RPMI8226 (cell line): ENCODE measurements at regions not wholly inside any gene's neighbourhood (a gene's known extent, or its start where the extent isn't known, plus 50 kb on each side); places are given as distances from the start of the nearest gene placed in this dataset.
"Not testable (repeated sequence)": the region's sequence is repeated elsewhere in the genome, so short reads cannot be mapped to it uniquely, and the experiment has no call there.

Experiments used
- DNase-seq: peaks from one replicate; pipeline ENCODE4 v3.0.0-alpha.2; 2015

DNA sequence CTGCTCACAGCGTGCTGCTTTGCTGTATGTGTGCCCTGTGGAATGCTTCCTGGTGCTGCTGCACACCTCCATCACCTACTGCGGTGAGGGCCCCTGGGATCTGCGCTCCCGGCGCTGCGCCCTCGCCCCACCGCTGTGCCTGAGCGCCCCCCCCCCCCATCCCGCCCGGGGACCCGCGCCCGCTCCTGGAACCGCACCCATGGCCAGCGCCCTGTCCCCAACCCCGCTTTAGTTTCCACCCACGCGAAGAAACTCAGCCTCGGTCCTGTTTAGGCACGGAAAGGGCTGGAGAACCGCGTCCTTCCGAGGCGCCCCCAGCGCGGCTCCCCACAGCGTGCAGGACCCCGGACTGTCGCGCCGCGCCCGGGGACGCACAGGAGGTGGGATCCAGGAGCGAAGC lies 265.5 kb downstream of the POTEB3 start:
- not testable (repeated sequence) for DNase-seq

DNA sequence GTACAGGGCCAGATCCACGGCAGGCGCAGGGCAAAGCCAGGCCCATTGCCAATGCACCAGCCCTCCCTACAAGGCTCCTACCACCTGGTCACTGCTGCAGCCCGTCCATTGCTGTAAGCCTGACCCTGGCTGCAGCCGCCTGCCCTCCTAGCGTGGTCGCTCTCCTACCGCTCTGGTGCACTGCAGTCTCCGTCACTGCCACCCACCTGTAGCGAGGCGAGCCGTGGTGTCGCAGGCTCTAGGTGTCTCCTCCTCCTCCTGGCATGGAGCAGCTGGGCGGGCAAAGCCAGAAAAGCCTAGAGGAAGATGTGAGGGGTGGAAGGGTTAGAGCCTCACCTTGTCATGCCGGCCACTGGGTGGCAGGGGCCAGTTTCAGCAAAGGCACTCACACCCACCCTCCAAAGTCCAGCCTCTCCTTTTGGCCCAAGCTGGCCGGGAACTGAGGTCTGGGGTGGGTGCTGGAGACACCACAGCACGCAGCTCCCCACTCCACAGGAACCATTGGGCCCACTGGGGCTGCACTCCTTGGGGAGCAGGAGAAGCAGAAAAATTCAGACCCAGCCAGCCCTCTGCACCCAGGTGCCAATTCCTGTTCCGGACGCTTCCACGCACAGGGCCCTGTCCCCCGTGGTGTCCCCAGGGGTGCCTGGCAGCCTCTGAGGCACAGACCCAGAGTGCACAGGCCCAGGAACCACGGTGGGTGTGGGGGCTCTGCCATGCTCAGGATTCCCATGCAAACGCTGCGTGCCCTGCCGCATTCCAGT lies 285.3 kb upstream of the POTEB2 start:
- DNase-seq, result peak; percentile 1

DNA sequence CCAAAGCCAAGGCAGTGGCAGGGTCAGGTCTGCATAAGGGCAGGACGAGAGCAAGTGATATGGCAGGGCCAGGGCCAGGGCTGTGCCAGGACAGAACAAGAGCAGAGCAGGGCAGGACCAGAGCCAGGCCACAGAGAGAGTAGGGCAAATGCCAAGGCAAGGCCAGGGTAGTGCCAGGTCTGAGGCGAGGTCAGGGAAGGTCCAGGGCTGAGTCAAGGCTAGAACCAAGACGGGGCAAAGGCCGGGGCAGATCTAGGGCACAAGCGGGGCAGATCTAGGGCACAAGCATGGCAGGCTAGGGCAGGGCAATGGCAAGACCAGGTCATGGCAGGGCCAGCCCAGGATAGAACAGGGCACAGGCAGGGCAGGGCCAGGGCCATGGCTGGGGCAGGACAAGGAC lies 282.0 kb upstream of the POTEB2 start:
- DNase-seq, result not testable (repeated sequence)

DNA sequence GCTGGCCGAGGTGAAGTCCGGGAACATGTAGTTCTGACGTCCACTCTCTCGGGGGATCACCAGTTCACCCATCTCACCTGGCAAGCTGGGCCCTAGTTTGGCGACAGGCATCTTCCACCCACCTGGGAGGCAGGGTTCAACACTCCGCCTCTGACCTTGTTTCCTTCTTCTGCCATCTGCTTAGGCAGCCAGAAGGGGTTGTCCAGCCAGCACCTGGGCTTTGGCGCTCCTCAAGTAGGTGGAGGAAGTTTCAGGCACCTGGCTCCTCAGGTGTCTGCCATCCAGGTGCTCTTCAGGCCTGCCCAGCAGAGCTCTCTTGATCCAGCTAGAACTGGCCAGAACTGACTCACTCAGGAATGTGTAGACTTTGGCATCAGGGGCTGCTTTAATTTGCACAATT lies 267.8 kb upstream of the POTEB2 start:
- peak; percentile 80 for DNase-seq

DNA sequence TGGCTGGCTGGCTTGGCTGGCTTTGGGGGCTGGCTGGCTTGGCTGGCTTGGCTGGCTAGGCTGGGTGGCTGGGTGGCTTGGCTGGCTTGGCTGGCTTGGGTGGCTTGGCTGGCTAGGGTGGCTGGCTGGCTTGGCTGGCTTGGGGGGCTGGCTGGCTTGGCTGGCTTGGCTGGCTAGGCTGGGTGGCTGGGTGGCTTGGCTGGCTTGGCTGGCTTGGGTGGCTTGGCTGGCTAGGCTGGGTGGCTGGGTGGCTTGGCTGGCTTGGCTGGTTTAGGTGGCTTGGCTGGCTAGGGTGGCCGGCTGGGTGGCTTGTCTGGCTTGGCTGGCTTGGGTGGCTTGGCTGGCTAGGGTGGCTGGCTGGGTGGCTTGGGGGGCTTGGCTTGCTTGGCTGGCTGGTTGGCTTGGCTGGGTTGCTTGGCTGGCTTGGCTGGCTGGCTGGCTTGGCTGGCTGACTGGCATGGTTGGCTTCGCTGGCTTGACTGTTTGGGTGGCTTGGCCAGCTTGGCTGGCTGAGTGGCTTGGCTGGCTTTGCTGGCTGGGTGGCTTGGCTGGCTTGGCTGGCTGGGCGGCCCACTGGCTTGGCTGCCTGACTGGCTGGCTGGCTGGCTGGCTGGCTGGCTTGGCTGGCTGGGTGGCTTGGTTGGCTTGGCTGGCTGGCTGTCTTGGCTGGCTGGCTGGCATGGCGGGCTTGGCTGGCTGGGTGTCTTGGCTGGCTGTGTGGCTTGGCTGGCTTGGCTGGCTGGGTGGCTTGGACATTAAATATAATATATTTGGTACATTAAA lies 246.3 kb upstream of the POTEB2 start:
- DNase-seq, result not testable (repeated sequence)

DNA sequence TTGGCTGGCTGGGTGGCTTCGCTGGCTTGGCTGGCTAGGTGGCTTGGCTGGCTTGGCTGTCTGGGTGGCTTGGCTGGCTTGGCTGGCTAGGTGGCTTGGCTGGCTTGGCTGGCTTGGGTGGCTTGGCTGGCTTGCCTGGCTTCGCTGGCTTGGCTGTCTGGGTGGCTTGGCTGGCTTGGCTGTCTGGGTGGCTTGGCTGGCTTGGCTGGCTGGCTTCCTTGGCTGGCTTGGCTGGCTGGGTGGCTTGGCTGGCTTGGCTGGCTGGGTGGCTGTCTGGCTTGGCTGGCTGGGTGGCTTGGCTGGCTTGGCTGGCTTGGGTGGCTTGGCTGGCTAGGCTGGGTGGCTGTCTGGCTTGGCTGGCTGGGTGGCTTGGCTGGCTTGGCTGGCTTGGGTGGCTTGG lies 245.7 kb upstream of the POTEB2 start:
- DNase-seq, result peak; percentile 2

DNA sequence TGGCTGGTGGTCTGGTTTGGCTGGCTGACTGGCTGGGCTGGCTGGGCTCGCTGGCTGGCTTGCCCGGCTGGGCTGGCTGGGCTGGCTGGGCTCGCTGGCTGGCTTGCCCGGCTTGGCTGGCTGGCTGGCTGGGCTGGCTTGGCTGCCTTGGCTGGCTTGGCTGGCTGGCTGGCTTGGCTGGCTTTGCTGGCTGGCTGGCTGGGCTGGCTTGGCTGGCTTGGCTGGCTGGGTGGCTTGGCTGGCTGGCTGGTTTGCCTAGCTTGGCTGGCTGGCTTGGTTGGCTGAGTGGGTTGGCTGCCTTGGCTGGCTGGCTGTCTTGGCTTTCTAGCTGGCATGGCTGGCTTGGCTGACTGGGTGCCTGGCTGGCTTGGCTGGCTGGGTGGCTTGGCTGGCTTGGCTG lies 245.1 kb upstream of the POTEB2 start:
- DNase-seq, result not testable (repeated sequence)

DNA sequence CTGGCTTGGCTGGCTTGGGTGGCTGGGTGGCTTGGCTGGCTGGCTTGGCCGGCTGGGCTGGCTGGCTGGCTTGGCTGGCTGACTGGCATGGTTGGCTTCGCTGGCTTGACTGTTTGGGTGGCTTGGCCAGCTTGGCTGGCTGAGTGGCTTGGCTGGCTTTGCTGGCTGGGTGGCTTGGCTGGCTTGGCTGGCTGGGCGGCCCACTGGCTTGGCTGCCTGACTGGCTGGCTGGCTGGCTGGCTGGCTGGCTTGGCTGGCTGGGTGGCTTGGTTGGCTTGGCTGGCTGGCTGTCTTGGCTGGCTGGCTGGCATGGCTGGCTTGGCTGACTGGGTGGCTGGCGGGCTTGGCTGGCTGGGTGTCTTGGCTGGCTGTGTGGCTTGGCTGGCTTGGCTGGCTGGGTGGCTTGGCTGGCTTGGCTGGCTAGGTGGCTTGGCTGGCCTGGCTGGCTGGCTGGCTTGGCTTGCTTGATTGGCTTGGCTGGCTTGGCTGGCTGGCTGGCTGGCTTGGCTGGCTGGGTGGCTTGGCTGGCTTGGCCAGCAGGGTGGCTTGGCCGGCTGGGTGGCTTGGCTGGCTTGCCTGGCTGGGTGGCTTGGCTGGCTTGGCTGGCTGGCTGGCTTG lies 244.2 kb upstream of the POTEB2 start:
- not testable (repeated sequence) for DNase-seq

DNA sequence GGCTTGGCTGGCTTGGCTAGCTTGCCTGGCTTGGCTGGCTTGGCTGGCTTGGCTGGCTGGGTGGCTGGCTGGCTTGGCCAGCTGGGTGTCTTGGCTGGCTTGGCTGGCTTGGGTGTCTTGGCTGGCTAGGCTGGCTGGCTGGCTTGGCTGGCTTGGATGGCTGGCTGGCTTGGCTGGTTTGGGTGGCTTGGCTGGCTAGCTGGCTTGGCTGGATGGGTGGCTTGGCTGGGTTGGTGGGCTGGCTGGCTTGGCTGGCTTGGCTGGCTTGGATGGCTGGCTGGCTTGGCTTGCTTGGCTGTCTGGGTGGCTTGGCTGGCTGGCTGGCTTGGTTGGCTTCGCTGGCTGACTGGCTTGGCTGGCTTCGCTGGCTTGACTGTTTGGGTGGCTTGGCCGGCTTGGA lies 242.3 kb upstream of the POTEB2 start:
- not testable (repeated sequence) for DNase-seq

DNA sequence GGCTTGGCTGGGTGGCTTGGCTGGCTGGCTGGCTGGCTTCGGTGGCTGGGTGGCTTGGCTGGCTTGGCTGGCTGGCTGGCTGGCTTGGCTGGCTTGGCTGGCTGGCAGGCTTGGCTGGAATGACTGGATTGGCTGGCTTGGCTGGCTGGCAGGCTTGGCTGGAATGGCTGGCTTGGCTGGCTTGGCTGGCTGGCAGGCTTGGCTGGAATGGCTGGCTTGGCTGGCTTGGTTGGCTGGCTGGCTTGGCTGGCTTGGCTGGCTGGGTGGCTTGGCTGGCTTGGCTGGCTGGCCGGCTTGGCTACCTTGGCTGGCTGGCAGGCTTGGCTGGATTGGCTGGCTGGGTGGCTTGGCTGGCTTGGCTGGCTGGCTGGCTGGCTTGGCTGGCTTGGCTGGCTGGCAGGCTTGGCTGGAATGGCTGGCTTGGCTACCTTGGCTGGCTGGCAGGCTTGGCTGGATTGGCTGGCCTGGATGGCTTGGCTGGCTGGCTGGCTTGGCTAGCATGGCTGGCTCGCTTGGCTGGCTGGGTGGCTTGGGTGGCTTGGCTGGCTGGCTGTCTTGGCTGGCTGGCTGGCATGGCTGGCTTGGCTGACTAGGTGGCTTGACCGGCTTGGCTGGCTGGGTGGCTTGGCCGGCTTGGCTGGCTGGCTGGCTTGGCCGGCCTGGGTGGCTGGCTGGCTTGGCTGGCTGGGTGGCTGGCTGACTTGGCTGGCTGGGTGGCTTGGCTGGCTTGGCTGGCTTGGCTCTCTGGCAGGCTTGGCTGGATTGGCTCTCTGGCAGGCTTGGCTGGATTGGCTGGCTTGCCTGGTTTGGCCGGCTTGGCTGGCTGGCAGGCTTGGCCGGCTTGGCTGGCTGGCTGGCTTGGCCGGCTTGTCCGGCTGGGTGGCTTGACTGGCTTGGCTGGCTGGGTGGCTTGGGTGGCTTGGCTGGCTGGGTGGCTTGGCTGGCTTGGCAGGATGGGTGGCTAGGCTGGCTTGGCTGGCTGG lies 241.6 kb upstream of the POTEB2 start:
- not testable (repeated sequence) for DNase-seq

DNA sequence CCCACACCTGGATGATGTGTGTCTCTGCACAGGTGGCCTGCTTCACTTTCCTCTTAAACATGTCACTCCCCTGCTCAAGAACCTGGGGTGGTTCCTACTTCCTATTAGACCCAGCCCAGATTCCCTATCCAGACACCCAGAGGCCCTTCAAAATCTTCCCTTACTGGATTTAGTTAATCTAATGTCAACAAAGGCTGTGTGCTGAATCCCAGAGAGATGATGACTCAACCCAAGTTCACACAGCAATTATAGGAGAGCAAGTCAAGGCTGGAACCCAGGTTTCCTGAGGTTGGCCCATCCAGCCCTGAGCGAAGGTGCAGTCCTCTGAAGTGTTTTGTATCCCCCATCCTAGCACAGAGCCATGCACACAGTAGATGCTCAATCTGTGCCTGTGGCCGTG lies 230.5 kb upstream of the POTEB2 start:
- not testable (repeated sequence) for DNase-seq

DNA sequence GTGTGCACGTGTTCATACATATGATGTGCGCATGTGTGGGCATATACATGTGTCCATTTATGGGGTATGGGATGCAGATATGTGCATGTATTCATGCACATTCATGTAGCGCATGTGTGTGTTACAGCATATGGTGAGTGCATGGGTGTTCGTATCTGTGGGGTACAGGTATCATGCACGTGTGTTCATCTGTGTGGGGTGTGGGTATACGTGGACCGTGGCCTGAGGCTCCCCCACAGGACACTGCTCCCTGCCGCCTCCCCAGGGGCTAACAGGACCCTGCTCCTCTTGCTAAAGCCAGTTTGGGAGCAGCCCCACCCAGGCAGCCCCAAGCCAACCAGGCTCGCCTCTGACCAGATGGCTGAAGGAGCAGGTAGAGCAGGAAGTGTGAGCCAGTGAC lies 213.4 kb upstream of the POTEB2 start:
- not testable (repeated sequence) for DNase-seq

DNA sequence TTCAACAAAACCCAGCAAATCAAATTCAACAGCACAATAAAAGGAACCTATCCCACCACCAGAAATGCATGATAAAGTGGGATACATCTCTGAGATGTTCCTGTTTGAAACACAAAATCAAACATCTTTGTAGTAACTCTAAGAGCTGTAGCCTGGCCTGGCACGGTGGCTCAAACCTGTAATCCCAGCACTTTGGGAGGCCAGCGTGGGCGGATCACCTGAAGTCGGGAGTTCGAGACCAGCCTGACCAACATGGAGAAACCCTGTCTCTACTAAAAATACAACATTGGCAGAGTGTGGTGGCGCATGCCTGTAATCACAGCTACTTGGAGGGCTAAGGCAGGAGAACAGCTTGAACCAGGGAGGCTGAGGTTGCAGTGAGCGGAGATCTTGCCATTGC lies 202.8 kb upstream of the POTEB2 start:
- not testable (repeated sequence) for DNase-seq

DNA sequence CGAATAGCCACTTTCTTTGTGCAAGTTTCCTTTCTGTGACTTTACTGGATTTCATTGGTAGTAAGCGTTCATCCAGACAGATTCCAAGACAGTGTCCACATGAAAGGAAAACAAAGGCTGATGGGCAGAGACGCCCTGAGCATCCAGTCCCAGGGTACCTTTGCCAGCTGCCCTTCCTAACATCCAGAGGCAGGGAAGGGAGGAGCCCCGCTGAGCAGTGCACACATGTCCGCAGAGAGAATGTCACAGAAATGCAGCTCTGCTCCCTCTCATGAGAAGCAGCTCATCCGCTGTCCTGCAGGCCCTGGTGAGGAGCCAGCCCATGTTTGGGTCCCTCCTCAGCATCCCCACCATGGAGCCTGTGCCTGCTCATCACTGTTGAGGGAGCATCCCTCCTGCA lies 197.4 kb upstream of the POTEB2 start:
- not testable (repeated sequence) for DNase-seq

DNA sequence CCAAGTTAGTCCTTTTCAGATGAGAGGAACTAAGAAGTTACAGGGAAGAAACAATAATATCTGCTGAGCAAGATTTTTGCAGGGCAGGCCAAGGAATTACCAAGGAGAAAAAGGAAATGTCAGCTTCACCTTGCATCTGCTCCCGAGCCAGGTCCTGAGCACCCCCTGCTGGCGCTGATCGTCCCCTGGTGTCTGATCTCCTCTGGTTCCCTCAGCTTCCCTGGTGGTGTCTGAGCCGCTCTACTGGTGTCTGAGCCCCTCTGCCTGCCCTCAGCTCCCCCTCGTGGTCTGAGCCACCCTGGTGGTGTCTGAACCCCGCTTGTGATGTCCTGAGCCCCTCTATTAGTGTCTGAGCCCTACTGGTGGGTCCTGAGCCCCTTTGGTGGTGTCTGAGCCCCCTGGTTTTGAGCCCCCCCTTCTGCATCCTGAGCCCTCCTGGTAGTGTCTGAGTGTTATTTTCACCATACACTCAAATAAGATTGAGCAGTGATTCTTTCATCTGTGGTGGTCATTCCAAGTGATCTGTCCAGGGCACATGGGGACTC lies 196.6 kb upstream of the POTEB2 start:
- DNase-seq, result not testable (repeated sequence)

DNA sequence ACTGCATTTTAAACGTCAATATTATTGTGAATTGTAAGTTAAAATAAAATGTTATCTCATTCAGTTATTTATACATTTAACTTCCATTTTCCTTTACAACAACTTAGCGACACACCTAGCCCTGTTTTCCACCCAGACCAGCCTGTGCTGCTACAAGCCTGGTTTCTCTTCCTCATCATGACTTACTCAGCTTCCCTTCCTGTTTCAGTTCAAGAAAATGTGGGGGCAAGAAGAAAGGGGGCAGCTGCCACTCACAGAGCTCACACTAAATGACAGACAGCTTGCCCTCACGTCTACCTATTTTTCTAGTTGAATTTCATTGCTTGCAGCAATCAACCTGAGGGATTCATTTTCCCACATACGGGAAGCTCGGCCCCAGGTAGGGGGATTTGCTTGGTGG lies 185.8 kb upstream of the POTEB2 start:
- not testable (repeated sequence) for DNase-seq

DNA sequence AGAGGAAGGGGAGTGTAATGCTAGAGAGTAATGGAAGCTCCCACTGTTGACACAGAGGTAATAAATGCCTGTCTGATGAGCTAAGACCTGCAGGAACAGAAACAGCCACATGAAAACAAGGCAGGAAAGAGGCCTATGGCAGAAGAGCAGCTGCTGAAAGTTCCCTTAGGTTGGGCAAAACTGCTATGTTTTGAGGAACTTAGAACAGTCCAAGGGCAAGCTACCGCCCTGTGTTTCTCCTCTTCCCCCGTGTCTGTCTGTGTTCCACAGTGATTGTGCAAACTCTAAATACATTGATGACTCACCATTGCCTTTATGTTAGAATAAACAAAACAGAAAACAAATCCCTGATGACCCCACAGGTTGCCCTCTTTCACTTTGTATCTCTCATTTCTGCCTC lies 165.6 kb upstream of the POTEB2 start:
- DNase-seq, result not testable (repeated sequence)

DNA sequence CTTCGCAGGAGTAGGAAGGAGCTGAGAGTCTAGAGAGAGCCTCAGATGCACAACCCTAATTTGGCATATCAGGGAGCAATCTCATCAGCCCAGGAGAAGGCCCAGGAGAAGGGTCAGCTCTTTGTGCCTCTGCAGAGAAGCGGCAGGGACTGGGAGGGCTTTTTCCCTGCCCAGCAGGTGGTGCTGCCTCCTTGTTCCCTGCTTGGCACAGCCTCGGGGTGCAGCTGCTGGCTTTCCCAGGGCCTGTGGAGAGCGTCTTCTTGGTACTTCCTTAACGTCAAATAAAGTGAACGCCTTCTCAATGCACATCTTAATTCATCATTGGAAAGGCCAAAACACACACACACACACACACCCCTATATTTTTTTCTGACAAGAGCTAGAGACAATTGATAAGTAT lies 162.9 kb upstream of the POTEB2 start:
- not testable (repeated sequence) for DNase-seq

DNA sequence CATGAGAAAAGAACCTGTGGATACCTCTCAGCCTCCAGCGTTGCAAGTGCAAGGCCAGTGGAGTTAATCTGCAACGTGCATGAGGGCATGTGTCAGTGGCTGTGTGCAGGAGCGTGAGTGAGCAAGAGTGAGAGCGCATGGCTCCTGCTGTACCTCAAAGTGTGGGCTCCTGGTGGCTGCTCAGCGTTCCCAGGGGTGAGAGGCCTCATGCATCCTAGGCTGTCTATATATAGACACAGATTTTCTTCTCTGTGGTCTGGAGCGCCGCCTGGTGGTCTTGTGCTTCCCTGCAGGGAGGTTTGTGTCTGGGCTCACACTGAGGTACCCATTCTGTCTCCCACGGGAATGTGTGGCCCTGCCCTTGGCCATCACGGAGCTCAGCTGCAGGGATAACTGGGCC lies 161.8 kb upstream of the POTEB2 start:
- DNase-seq, result not testable (repeated sequence)

DNA sequence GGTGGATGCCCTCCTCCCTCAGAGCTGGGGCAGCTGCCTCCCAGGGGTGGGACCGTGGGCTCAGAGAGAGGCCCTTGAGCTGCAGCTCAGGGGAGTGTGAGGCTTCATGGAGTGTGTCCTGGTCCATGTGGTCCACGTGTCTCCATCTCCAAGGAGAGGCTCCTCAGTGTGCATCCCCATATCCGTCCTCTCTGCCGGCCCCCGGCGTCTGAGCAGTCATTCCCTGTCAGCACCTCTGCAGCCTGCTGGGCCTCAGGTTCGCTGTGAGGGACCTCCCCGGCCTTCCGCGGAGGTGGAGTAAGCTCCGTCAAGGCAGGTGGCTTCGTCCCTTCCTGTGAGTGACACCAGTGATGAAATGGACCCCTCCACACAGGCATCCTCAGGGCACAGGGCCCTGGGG lies 160.7 kb upstream of the POTEB2 start:
- DNase-seq, result not testable (repeated sequence)

DNA sequence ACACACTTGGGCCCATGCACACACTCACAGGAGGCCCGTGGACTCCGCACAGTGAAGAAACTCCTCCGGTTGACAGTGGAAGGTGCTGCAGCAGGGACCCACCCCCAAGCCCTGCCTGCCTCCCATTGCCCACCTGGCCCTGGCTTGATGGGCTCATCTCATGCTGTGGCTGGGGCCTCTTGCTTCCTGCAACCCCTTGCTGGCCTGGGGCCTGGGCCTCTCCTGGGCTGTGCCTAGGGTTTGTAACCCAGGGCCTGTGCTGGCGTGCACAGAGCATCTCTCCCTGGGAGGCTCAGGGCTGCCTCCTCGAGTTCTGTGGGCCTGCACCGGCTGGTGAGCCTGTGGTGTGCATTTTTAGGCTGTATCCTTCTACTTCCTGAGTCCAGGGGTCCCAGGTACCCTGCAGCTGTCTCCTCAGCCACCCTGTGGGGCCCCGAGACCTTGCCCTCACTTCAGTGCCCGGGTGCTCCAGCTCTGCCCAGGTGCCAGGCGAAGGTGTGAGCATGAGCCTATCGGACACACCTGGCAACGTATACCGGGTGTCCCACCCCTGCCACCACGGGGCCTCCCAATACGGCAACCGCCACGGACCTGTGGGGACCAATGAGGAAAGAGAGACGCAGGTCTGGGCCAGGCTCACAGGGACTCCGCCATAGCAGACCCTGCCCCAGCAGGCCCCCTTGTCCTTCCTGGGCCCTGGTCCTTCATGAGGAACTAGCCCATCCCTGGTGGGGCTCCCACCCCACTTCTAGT lies 158.3 kb upstream of the POTEB2 start:
- not testable (repeated sequence) for DNase-seq
